Neutrophil (primary cell): ENCODE measurements at regions not wholly inside any gene's neighbourhood (a gene's known extent, or its start where the extent isn't known, plus 50 kb on each side); places are given as distances from the start of the nearest gene placed in this dataset.

Experiments
- H3K27ac ChIP-seq: fragments of 200-600 bp; sonication (generic); 2 replicates; pipeline ENCODE4 v1.5.1; 2016; ENCODE audit warnings: mild to moderate bottlenecking, moderate library complexity
- H3K27me3 ChIP-seq: fragments of 200-600 bp; sonication (generic); 2 replicates; pipeline ENCODE4 v1.6.0; 2016; ENCODE audit warnings: mild to moderate bottlenecking
- H3K36me3 ChIP-seq: fragments of 200-600 bp; sonication (generic); 2 replicates; pipeline ENCODE4 v1.5.1; 2017
- H3K4me1 ChIP-seq, 2 experiments: fragments of 200-600 bp in 1 of 2; sonication (generic) in 1 of 2; 1 replicate in 1 of 2; 2 replicates in 1 of 2; pipeline versions ENCODE4 v1.5.1 to v1.6.1; 2013 to 2016; ENCODE audit warnings: low read depth in 1 of 2, low read length in 1 of 2, mild to moderate bottlenecking in 1 of 2, moderate library complexity in 1 of 2; ENCODE audit not compliant: control insufficient read depth in 1 of 2, insufficient read depth in 1 of 2
- H3K4me3 ChIP-seq, 2 experiments: fragments of 200-600 bp in 1 of 2; sonication (generic) in 1 of 2; 1 replicate in 1 of 2; 2 replicates in 1 of 2; pipeline ENCODE4 v1.5.1; 2013 to 2016; ENCODE audit warnings: low read depth in 1 of 2, low read length in 1 of 2, mild to moderate bottlenecking in 1 of 2, moderate library complexity in 1 of 2
- H3K9me3 ChIP-seq: fragments of 200-600 bp; sonication (generic); 2 replicates; pipeline ENCODE4 v1.5.1; 2016
- TF ChIP-seq, protein P1 (sequence below): fragments of 200-600 bp; sonication (generic); IDR thresholded peaks from 2 replicates; pipeline ENCODE4 v1.5.1; 2016; ENCODE audit warnings: antibody characterized with exemption

DNA sequence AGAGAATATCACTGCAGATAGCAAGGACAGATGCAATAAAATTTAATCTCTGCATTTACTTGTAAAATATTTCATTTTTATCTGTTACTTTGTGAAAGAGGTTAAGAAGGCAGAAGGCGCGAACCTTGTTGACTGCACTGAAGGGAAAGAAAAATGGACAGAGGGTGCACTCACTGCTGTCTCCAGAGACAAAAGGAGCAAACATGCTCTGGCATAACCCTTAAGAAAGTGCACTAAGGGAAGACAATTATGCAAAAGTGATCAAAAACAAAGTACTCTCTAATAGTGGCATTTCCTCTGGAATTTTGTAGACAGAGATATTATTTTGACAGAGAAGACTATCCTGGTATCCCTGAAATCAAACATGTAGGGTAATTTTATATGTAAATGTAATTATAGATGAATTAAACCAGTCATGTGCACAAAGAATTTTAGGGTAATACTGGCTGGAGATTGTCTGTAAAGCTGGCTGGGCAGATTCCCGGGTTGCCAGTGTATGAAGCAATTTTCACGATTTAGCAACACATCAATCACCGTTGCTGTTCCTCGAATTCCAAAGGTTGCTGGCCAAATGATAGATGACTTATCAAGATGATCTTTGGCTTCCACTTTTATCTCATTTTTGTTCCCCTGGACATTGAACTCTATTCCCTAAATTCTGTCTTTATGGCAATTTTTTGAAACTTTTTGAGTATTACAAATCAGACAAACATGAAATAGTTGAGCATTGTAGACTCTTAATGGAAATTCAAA is 1176.9 kb downstream of the SUCLG1 start:
- no peak overlapping the region for H3K4me3 ChIP-seq
- TF ChIP-seq, protein P1, sequence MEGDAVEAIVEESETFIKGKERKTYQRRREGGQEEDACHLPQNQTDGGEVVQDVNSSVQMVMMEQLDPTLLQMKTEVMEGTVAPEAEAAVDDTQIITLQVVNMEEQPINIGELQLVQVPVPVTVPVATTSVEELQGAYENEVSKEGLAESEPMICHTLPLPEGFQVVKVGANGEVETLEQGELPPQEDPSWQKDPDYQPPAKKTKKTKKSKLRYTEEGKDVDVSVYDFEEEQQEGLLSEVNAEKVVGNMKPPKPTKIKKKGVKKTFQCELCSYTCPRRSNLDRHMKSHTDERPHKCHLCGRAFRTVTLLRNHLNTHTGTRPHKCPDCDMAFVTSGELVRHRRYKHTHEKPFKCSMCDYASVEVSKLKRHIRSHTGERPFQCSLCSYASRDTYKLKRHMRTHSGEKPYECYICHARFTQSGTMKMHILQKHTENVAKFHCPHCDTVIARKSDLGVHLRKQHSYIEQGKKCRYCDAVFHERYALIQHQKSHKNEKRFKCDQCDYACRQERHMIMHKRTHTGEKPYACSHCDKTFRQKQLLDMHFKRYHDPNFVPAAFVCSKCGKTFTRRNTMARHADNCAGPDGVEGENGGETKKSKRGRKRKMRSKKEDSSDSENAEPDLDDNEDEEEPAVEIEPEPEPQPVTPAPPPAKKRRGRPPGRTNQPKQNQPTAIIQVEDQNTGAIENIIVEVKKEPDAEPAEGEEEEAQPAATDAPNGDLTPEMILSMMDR = no peak
- H3K27ac ChIP-seq = no peak overlapping the region
- no peaks in the 10 kb centered on the region for H3K36me3 ChIP-seq
- no peaks in the 10 kb centered on the region for H3K9me3 ChIP-seq
- no peaks in the 10 kb centered on the region for H3K4me1 ChIP-seq
- H3K27me3 ChIP-seq = no peaks in the 10 kb centered on the region

DNA sequence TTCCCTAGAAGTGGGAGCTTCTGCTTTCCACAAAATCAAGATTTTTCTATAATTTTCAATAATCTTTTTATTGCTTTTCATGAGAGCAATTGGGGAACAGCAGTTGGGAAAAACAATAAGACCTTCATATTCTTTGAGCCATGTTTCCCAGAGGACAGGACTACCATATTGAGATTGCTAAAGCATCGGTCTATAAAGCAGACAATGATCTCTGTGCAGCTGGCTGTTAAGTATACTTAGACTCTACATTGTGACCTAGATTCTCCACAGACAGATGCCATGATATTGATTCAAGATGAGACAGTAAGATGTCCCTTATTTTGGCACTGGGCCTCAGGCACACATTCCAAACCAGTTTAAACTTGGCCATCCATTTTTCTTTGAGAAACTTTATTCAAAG is 1178.7 kb downstream of the SUCLG1 start:
- Histone ChIP-seq H3K27me3 (no peaks in the 10 kb centered on the region), H3K4me3 (no peak overlapping the region), H3K4me1 (no peaks in the 10 kb centered on the region), H3K9me3 (no peaks in the 10 kb centered on the region), H3K27ac (no peak overlapping the region), H3K36me3 (no peaks in the 10 kb centered on the region)
- TF ChIP-seq, protein P1 = no peak

DNA sequence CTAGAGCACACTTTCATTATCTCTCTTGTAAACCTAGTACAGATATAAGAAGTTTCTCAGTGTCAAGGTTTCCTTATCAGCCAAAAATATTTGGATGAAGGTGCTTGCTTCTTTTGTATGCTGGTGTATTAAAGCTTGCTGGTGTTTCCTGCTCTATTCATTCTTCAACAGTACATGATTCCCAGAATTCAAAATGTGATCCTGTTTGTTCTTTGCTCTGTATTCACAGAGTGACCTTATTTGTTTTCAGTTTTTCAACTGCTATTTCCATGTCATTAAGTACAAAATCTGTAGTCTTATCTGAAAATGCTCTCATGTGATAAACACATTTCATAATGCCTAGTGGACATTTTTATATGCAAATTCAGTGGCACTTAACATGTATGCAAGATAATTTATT is 1185.8 kb downstream of the SUCLG1 start:
- no peak overlapping the region for H3K27ac ChIP-seq
- TF ChIP-seq, protein P1 = no peak
- no peaks in the 10 kb centered on the region for H3K9me3 ChIP-seq
- no peak overlapping the region for H3K4me3 ChIP-seq
- H3K4me1 ChIP-seq = no peaks in the 10 kb centered on the region
- no peaks in the 10 kb centered on the region for H3K27me3 ChIP-seq
- no peaks in the 10 kb centered on the region for H3K36me3 ChIP-seq

DNA sequence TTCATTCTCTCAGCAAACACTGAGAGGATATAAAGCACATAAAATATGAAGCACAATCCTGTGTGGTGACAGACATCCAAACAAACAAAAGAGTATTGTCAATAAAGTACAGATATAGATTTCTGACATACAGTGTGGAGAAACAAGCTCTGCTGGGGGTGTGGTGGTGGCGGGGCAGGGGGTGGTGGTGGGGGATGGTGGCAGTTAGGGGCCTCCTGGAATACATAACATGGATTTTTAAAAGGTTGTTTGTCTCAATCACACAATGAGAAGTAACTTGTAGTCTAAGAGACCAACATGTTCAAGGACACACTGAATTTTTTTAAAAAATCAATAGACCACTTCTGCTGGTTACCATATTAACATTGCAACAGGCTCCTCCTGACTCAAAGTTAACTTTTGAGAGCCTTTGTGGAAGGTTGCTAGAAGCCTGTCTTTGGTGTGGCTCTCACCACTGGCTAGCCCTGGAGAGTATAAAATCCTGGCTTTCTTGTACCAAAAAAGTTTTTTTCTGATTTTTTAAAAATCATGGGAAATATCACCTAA is 1197.4 kb downstream of the SUCLG1 start:
- Histone ChIP-seq H3K27me3 (no peaks in the 10 kb centered on the region), H3K27ac (no peak overlapping the region), H3K36me3 (no peaks in the 10 kb centered on the region), H3K9me3 (no peaks in the 10 kb centered on the region), H3K4me1 (no peaks in the 10 kb centered on the region), H3K4me3 (no peak overlapping the region)
- TF ChIP-seq, protein P1 = no peak

DNA sequence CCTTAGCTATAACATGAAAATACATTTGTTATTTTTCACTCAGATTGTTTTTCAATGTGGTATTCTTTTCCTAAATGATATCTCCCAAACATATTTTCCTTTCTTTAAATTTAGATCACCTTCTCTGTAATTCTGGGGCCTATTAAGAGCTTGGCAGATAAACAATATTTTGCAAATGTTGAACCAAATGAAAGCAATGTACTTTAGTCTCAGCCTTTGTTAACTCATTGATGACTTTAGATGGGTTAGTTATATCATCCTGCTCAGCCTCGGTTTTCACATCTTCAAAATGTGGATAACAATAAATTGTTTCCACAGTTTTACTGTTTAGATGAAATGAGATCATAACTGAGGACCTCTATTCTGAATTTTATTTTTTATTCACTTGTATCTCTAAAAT is 1205.2 kb downstream of the SUCLG1 start:
- no peaks in the 10 kb centered on the region for H3K36me3 ChIP-seq
- H3K9me3 ChIP-seq = no peaks in the 10 kb centered on the region
- TF ChIP-seq, protein P1 = no peak
- no peak overlapping the region for H3K4me3 ChIP-seq
- no peak overlapping the region for H3K27ac ChIP-seq
- no peaks in the 10 kb centered on the region for H3K4me1 ChIP-seq
- H3K27me3 ChIP-seq = no peaks in the 10 kb centered on the region
